ENCODE measurements at regions not wholly inside any gene's neighbourhood (a gene's known extent, or its start where the extent isn't known, plus 50 kb on each side); places are given as distances from the start of the nearest gene placed in this dataset.

- no peak for DNase-seq (ENCODE audit: low spot score)
- no peak for FAIRE-seq
Observed at GRCh38 chr3:182052757-182053156, 341.0 kb downstream of the SOX2 start.

- DNase-seq (ENCODE audit: low spot score) (no peak), FAIRE-seq (no peak)
Observed at GRCh38 chr3:182058488-182058887, 346.8 kb downstream of the SOX2 start.

GRCh38 chr3:182063742-182064141, 352.0 kb downstream of the SOX2 start:
- no peak for DNase-seq (ENCODE audit: low spot score)
- no peak for FAIRE-seq

- DNase-seq (ENCODE audit: low spot score) (no peak), FAIRE-seq (no peak)
Observed at GRCh38 chr3:182067423-182067822, 355.7 kb downstream of the SOX2 start.

- DNase-seq (ENCODE audit: low spot score): peak; percentile 60
- peak; percentile 81 for FAIRE-seq
Observed at GRCh38 chr3:182078316-182078715, 366.6 kb downstream of the SOX2 start.

GRCh38 chr3:182078929-182079328, 367.2 kb downstream of the SOX2 start:
- FAIRE-seq (no peak), DNase-seq (ENCODE audit: low spot score) (no peak)

GRCh38 chr3:182081096-182081495, 369.4 kb downstream of the SOX2 start:
- FAIRE-seq (no peak), DNase-seq (ENCODE audit: low spot score) (no peak)

GRCh38 chr3:182083112-182083511, 371.4 kb downstream of the SOX2 start:
- DNase-seq (ENCODE audit: low spot score) (no peak), FAIRE-seq (no peak)

GRCh38 chr3:182092662-182093262, 381.0 kb downstream of the SOX2 start:
- no peak for FAIRE-seq
- no peak for DNase-seq (ENCODE audit: low spot score)

GRCh38 chr3:182094321-182094720, 382.6 kb downstream of the SOX2 start:
- DNase-seq (ENCODE audit: low spot score): no peak
- FAIRE-seq: no peak

GRCh38 chr3:182104881-182105280, 393.2 kb downstream of the SOX2 start:
- no peak for FAIRE-seq
- DNase-seq (ENCODE audit: low spot score): no peak

- peak; percentile 39 for DNase-seq (ENCODE audit: low spot score)
- FAIRE-seq: peak; percentile 81
Observed at GRCh38 chr3:182105875-182106274, 394.1 kb downstream of the SOX2 start.

GRCh38 chr3:182108371-182108770, 396.6 kb downstream of the SOX2 start:
- FAIRE-seq: no peak
- DNase-seq (ENCODE audit: low spot score): no peak

- FAIRE-seq: no peak
- no peak for DNase-seq (ENCODE audit: low spot score)
Observed at GRCh38 chr3:182111967-182112366, 400.2 kb downstream of the SOX2 start.

GRCh38 chr3:182115328-182116015, 403.7 kb downstream of the SOX2 start:
- DNase-seq (ENCODE audit: low spot score) (no peak), FAIRE-seq (no peak)

- DNase-seq (ENCODE audit: low spot score) (no peak), FAIRE-seq (no peak)
Observed at GRCh38 chr3:182116386-182116785, 404.7 kb downstream of the SOX2 start.

- DNase-seq (ENCODE audit: low spot score) (no peak), FAIRE-seq (no peak)
Observed at GRCh38 chr3:182117131-182117530, 405.4 kb downstream of the SOX2 start.

GRCh38 chr3:182117583-182117982, 405.9 kb downstream of the SOX2 start:
- FAIRE-seq (no peak), DNase-seq (ENCODE audit: low spot score) (no peak)

GRCh38 chr3:182118066-182118465, 406.3 kb downstream of the SOX2 start:
- FAIRE-seq (peak; percentile 81), DNase-seq (ENCODE audit: low spot score) (peak; percentile 72)

- FAIRE-seq (no peak), DNase-seq (ENCODE audit: low spot score) (no peak)
Observed at GRCh38 chr3:182121401-182121800, 409.7 kb downstream of the SOX2 start.

GRCh38 chr3:182122779-182123178, 411.1 kb downstream of the SOX2 start:
- DNase-seq (ENCODE audit: low spot score) (no peak), FAIRE-seq (no peak)

- FAIRE-seq (no peak), DNase-seq (ENCODE audit: low spot score) (no peak)
Observed at GRCh38 chr3:182124187-182124586, 412.5 kb downstream of the SOX2 start.

- DNase-seq (ENCODE audit: low spot score) (no peak), FAIRE-seq (no peak)
Observed at GRCh38 chr3:182124716-182125115, 413.0 kb downstream of the SOX2 start.
